ENCODE measurements at regions not wholly inside any gene's neighbourhood (a gene's known extent, or its start where the extent isn't known, plus 50 kb on each side); places are given as distances from the start of the nearest gene placed in this dataset.
"Not testable (repeated sequence)": the region's sequence is repeated elsewhere in the genome, so short reads cannot be mapped to it uniquely, and the experiment has no call there.

DNA sequence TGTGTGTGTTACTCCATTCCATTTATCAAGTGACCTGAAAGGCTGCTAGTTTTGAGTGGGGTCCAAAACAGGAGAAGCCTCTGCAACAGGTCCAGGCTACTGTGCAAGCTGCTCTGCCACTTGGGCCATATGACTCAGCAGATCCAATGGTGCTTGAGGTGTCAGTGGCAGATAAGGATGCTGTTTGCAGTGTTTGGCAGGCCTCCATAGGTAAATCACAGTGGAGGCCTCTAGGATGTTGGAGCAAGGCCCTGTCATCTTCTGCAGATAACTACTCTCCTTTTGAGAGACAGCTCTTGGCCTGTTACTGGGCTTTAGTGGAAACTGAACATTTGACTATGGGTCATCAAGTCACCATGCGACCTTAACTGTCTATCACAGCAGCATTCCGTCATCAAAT, 52.3 kb upstream of the SMARCAD1 start:
- TF ChIP-seq, protein P1, sequence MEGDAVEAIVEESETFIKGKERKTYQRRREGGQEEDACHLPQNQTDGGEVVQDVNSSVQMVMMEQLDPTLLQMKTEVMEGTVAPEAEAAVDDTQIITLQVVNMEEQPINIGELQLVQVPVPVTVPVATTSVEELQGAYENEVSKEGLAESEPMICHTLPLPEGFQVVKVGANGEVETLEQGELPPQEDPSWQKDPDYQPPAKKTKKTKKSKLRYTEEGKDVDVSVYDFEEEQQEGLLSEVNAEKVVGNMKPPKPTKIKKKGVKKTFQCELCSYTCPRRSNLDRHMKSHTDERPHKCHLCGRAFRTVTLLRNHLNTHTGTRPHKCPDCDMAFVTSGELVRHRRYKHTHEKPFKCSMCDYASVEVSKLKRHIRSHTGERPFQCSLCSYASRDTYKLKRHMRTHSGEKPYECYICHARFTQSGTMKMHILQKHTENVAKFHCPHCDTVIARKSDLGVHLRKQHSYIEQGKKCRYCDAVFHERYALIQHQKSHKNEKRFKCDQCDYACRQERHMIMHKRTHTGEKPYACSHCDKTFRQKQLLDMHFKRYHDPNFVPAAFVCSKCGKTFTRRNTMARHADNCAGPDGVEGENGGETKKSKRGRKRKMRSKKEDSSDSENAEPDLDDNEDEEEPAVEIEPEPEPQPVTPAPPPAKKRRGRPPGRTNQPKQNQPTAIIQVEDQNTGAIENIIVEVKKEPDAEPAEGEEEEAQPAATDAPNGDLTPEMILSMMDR (IDR thresholded peaks at IDR 0.05; ENCODE audit: poor library complexity, severe bottlenecking) = not testable (repeated sequence)
- TF ChIP-seq EP300 (conservative IDR thresholded peaks at IDR 0.05; ENCODE audit: poor library complexity, severe bottlenecking); EZH2 (IDR thresholded peaks at IDR 0.05; ENCODE audit: borderline replicate concordance, insufficient read depth, low read length, poor library complexity, severe bottlenecking); POLR2AphosphoS5 (IDR thresholded peaks at IDR 0.05); SMC3 (conservative IDR thresholded peaks at IDR 0.05; ENCODE audit: poor library complexity); RAD21 (conservative IDR thresholded peaks at IDR 0.05): not testable (repeated sequence)
- TF ChIP-seq, protein P2, sequence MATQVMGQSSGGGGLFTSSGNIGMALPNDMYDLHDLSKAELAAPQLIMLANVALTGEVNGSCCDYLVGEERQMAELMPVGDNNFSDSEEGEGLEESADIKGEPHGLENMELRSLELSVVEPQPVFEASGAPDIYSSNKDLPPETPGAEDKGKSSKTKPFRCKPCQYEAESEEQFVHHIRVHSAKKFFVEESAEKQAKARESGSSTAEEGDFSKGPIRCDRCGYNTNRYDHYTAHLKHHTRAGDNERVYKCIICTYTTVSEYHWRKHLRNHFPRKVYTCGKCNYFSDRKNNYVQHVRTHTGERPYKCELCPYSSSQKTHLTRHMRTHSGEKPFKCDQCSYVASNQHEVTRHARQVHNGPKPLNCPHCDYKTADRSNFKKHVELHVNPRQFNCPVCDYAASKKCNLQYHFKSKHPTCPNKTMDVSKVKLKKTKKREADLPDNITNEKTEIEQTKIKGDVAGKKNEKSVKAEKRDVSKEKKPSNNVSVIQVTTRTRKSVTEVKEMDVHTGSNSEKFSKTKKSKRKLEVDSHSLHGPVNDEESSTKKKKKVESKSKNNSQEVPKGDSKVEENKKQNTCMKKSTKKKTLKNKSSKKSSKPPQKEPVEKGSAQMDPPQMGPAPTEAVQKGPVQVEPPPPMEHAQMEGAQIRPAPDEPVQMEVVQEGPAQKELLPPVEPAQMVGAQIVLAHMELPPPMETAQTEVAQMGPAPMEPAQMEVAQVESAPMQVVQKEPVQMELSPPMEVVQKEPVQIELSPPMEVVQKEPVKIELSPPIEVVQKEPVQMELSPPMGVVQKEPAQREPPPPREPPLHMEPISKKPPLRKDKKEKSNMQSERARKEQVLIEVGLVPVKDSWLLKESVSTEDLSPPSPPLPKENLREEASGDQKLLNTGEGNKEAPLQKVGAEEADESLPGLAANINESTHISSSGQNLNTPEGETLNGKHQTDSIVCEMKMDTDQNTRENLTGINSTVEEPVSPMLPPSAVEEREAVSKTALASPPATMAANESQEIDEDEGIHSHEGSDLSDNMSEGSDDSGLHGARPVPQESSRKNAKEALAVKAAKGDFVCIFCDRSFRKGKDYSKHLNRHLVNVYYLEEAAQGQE (IDR thresholded peaks at IDR 0.05; ENCODE audit: borderline replicate concordance) = not testable (repeated sequence)

Measured in neural cell (in vitro differentiated cells).